Embryonic facial prominence (tissue), 1 donor: ENCODE measurements at regions not wholly inside any gene's neighbourhood (a gene's known extent, or its start where the extent isn't known, plus 50 kb on each side); places are given as distances from the start of the nearest gene placed in this dataset.

Experiments
- DNase-seq: peaks from one replicate; pipeline ENCODE4 v3.0.0-alpha.2; 2016; ENCODE audit errors: extremely low spot score

GRCh38 chr7:10257438-10257837 lies 716.2 kb upstream of the PHF14 start:
- no peak for DNase-seq

DNA sequence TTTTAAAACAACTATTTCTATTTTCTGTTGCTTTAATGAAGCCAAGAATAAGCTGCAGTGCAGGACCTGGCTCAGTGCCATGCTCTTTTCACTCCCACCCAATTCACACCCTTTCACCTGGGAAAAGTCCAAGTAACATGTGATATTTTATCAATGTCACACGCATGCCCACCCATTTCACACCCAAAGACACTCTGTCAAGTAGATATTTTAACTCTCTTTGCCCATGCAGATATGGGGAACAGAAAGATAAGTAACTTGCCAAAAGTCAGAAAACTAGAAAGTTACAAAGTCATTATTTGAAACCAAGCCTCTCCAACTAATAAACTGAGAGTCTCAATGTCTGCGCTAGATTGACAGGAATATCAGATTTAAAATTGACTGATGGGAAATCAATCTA lies 706.7 kb upstream of the PHF14 start:
- no peak for DNase-seq

DNA sequence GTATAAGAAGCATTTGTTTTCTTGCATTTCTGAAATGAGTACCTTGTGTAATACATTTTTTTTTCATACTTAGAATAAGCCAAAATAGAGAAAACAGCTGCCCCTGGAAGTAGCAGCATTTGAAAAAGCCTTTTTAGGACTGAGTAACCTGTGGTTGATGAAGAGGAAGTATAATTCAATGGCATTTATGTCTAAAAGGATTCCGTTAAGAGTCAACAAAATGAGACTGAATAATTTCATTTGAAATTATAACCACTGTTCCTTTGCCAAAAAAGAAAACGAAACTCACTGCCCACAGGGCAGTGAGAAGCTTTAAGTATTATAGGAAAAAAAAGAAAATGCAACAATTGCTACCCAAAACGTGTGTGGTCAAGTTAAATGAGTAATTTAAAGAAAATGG lies 705.6 kb upstream of the PHF14 start:
- DNase-seq, result no peak

DNA sequence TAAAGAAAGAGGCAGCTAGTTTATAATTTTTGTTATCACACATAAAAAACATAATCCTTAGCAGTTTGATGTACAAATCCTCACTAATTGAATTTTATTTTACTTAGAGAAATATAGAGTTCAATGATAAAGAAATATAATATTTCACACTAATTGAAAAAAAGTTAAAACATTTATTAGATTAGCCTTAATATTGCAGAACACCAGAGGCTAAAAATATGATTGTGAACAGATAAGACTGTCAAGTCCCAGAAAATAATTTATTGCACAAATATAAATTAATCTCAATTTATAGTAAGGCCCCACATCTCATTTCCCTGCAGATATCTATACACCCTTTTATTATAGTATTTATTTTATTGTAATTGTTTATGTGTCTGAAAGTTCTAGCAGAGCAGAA lies 690.8 kb upstream of the PHF14 start:
- DNase-seq, result no peak

- DNase-seq, result no peak
Measured at GRCh38 chr7:10284001-10284400, 689.7 kb upstream of the PHF14 start.

DNA sequence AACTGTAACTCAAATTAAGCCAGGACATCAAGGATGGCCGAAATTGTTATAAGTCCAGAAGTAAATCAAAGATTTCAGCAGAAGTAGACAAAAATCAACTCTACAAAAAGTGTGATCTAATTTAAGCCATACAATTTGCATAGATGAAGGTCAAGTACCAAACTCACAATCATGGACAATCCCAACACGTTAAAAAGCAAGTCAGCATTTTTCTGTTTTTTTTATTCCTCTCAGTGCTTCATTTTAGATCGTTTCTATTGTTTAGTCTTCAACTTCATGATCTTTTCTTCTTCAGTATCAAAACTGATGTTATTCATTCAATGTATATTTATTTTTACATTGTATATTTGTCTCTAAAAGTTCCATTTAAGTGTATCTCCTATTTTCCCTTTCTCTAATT lies 674.3 kb upstream of the PHF14 start:
- DNase-seq, result no peak

DNA sequence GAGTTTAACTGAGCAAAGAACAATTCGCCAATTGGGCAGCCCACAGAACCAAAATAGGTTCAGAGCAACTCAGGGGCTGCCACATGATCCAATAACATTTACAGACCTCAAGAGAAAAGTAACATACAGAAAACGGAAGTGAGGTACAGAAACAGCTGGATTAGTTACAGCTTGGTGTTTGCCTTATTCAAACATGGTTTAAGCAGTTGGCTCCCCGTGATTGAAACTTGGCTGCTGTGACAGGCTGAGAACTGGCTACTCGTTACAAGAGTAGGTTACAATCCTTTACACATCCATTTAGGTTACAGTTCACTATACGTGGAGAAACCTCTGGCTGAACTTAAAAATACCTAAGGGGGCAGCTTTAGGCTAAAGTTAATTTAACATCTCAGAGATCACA lies 673.1 kb upstream of the PHF14 start:
- DNase-seq, result no peak

DNA sequence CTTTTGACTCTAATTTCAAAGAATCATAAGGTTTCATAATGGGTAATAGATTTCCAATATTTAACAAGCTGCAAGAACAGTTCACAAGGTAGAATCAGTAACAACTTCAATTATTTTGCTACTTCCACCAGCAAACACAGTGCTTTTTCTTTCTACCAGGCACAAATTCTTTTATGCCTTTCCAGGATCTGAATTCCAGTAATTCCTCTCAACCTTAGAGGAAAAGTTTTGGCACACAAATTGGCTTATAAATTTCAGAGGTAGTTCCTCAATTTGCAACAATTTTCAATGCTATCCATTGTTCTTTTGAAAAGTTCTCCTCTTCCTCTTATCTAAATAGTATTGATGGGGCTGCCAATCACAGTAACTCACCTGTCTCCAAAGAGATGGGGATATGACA lies 665.4 kb upstream of the PHF14 start:
- DNase-seq, result no peak

DNA sequence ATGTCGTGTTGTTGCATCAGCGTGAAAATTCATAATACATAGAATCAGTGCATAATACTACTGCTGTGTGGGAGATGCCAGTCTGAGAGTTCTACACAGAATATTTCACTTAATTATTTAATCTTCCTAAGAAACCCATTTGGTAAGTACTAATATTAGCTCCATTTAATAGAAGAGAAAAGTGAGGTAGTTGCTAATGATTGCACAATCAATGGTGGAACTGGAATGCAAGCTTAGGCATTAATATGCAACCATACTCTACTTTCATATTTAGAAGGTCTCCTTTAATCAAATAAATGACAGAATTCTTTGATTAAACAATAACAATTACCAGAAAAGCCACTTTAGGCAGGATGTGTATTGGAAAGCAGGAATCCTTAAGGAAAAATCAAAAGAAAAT lies 660.7 kb upstream of the PHF14 start:
- DNase-seq, result no peak

GRCh38 chr7:10315881-10316280 lies 657.8 kb upstream of the PHF14 start:
- no peak for DNase-seq

- no peak for DNase-seq
Measured at GRCh38 chr7:10316488-10316887, 657.2 kb upstream of the PHF14 start.

DNA sequence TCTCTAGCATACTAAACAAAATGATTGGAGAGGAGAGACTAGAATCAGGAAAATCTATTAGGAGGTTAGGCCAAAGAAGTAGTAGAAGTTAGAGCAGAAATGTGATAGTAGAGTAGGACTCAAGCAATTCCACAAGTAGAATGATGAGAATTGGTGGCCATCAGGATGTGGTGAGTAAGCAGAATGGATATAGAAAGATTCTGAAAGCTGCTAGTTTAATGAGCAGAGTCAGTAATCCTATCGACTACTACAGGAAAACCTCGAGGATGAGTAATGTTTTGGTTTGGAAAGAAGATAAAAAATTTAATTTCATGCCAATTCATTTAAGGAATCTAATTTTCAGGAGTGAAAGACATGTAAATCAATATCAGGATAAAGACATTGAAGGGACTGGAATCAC lies 648.3 kb upstream of the PHF14 start:
- DNase-seq, result no peak

GRCh38 chr7:10343108-10343507 lies 630.6 kb upstream of the PHF14 start:
- DNase-seq, result no peak

GRCh38 chr7:10346032-10346431 lies 627.6 kb upstream of the PHF14 start:
- DNase-seq, result no peak

DNA sequence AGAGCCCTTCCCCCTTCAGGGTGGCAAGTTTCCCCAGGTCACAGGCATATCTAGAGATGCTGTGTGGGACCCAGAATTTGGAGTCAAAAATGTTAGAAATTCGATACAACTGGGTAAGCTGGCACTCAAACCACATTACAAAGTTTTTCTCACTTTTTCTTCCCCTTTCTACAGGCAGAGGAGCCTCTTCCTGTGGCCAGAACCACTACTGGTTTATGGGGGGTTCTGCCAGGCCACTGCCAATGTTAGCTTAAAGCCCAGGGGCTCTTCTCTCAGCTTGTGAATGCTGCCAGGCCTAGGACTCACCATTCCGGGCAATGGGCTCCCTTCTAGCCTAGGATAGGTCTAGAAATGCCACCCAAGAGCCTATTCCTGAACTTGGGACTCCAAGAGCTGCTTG lies 617.9 kb upstream of the PHF14 start:
- no peak for DNase-seq

- no peak for DNase-seq
Measured at GRCh38 chr7:10360050-10360449, 613.6 kb upstream of the PHF14 start.

GRCh38 chr7:10401793-10402192 lies 571.9 kb upstream of the PHF14 start:
- DNase-seq, result no peak

- peak; percentile 52 for DNase-seq
Measured at GRCh38 chr7:10412422-10413019, 561.2 kb upstream of the PHF14 start.

GRCh38 chr7:10418985-10419384 lies 554.7 kb upstream of the PHF14 start:
- no peak for DNase-seq

DNA sequence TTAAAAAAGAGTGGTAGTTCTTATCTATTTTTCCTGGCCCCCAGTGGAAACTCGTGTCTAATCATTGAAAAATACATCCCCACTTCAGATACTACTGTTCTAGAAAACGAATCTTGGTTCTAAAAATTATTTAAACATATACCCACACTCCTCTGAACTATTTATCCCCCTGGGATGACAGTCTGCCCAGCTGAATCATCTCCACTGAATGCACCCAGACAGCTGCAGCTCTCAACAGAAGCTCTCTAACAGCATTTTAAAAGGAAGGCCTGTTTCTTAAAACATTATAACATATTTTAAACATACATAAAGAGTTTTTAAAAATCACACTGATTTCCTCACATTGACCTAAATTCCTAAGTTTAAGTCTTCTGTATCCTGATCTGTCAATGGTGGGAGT lies 544.6 kb upstream of the PHF14 start:
- no peak for DNase-seq

- no peak for DNase-seq
Measured at GRCh38 chr7:10429511-10429910, 544.2 kb upstream of the PHF14 start.

GRCh38 chr7:10436302-10436701 lies 537.4 kb upstream of the PHF14 start:
- DNase-seq, result no peak

GRCh38 chr7:10439027-10439426 lies 534.6 kb upstream of the PHF14 start:
- DNase-seq, result no peak

DNA sequence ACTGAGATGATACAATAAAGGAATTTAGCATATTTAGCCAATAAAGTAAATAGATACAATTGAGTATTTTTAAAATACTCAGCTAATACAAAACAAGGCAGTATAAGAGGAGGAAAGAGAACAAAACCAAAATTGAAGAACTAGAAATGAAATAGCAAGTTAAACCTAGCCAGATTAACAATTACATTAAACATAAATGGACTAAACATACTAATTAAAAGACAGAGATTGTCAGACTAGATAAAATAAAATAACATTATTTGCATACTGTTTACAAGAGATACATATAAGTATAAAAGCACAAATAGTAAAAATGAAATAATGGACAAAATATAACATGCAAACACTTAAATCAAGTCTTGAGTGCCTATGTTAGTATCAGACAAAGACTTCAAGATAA lies 517.7 kb upstream of the PHF14 start:
- no peak for DNase-seq

- DNase-seq, result no peak
Measured at GRCh38 chr7:10460474-10460873, 513.2 kb upstream of the PHF14 start.
